ENCODE measurements at regions not wholly inside any gene's neighbourhood (a gene's known extent, or its start where the extent isn't known, plus 50 kb on each side); places are given as distances from the start of the nearest gene placed in this dataset.

GRCh38 chr3:104933972-104934371 is 432.7 kb upstream of the ALCAM start:
- POLR2A ChIA-PET, result no interaction called here
- CTCF ChIA-PET, result no interaction called here
- Histone ChIP-seq H3K9me3 (ENCODE audit: control insufficient read depth in 1 of 2, insufficient read depth in 1 of 2, low read length in 2 of 2) (no peaks in the 10 kb centered on the region), H3K36me3 (ENCODE audit: insufficient read depth, low read length) (no peaks in the 10 kb centered on the region), H3K4me3 (ENCODE audit: low read length) (no peak overlapping the region), H3K4me1 (ENCODE audit: insufficient read depth, low read length) (no peaks in the 10 kb centered on the region), H3K27me3 (ENCODE audit: control insufficient read depth in 1 of 2, insufficient read depth in 2 of 2, low read length in 2 of 2) (no peaks in the 10 kb centered on the region), H3K27ac (ENCODE audit: low read depth in 1 of 2, low read length in 2 of 2) (no peak overlapping the region)
- H3K9me3 Mint-ChIP-seq, result peaks cover 9% of the 10 kb centered on the region
- no peaks in the 10 kb centered on the region for H3K36me3 Mint-ChIP-seq (ENCODE audit: low read depth)
- H3K27me3 Mint-ChIP-seq, result no peaks in the 10 kb centered on the region
- no peak overlapping the region for H3K4me3 Mint-ChIP-seq
- DNase-seq, result no peak
- H3K4me1 Mint-ChIP-seq (ENCODE audit: low read depth), result no peaks in the 10 kb centered on the region
- no peak overlapping the region for H3K27ac Mint-ChIP-seq
- TF ChIP-seq, protein P1, sequence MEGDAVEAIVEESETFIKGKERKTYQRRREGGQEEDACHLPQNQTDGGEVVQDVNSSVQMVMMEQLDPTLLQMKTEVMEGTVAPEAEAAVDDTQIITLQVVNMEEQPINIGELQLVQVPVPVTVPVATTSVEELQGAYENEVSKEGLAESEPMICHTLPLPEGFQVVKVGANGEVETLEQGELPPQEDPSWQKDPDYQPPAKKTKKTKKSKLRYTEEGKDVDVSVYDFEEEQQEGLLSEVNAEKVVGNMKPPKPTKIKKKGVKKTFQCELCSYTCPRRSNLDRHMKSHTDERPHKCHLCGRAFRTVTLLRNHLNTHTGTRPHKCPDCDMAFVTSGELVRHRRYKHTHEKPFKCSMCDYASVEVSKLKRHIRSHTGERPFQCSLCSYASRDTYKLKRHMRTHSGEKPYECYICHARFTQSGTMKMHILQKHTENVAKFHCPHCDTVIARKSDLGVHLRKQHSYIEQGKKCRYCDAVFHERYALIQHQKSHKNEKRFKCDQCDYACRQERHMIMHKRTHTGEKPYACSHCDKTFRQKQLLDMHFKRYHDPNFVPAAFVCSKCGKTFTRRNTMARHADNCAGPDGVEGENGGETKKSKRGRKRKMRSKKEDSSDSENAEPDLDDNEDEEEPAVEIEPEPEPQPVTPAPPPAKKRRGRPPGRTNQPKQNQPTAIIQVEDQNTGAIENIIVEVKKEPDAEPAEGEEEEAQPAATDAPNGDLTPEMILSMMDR (IDR thresholded peaks at IDR 0.05), result no peak
- intact Hi-C loops (cut with DNase I, micrococcal nuclease), result no loop called here
- no peak for ATAC-seq (ENCODE audit: poor library complexity)

DNA sequence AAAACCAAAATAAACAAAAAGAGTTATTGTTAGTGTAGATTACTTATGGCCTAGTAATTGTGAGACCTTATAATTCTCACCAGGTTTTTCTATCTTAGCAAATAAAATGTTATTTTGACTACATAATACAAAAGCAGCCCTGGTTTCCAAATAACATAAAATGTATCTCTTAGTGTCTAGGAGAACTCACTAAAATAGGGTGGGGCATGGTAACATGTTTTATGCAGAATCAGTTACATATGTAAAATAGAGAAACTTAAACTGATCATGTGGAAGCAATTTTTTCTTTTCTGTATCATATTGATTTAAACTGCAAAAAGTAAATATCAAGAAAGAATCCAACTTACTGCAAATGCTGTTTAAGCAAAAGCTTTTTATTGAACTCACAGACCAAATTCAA is 431.1 kb upstream of the ALCAM start:
- Histone ChIP-seq H3K27ac (ENCODE audit: low read depth in 1 of 2, low read length in 2 of 2) (no peak overlapping the region), H3K4me1 (ENCODE audit: insufficient read depth, low read length) (no peaks in the 10 kb centered on the region), H3K4me3 (ENCODE audit: low read length) (no peak overlapping the region), H3K36me3 (ENCODE audit: insufficient read depth, low read length) (no peaks in the 10 kb centered on the region), H3K27me3 (ENCODE audit: control insufficient read depth in 1 of 2, insufficient read depth in 2 of 2, low read length in 2 of 2) (no peaks in the 10 kb centered on the region), H3K9me3 (ENCODE audit: control insufficient read depth in 1 of 2, insufficient read depth in 1 of 2, low read length in 2 of 2) (no peaks in the 10 kb centered on the region)
- Mint-ChIP-seq H3K9me3 (peaks cover 6% of the 10 kb centered on the region), H3K4me3 (no peak overlapping the region), H3K4me1 (ENCODE audit: low read depth) (no peaks in the 10 kb centered on the region), H3K27ac (no peak overlapping the region), H3K27me3 (no peaks in the 10 kb centered on the region), H3K36me3 (ENCODE audit: low read depth) (no peaks in the 10 kb centered on the region)
- TF ChIP-seq, protein P1 (IDR thresholded peaks at IDR 0.05), result no peak
- ChIA-PET POLR2A (no interaction called here), CTCF (no interaction called here)
- DNase-seq (no peak), ATAC-seq (ENCODE audit: poor library complexity) (no peak)
- intact Hi-C loops (cut with DNase I, micrococcal nuclease), result no loop called here

- H3K9me3 ChIP-seq (ENCODE audit: control insufficient read depth in 1 of 2, insufficient read depth in 1 of 2, low read length in 2 of 2), result no peaks in the 10 kb centered on the region
These were observed 427.5 kb upstream of the ALCAM start for GRCh38 chr3:104939196-104939595.

More at GRCh38 chr3:104939196-104939595, 427.5 kb upstream of the ALCAM start:
- TF ChIP-seq, protein P1 (IDR thresholded peaks at IDR 0.05), result no peak
- H3K4me3 Mint-ChIP-seq, result no peak overlapping the region
- ATAC-seq (ENCODE audit: poor library complexity) (no peak), DNase-seq (no peak)
- ChIA-PET POLR2A (no interaction called here), CTCF (no interaction called here)
- Histone ChIP-seq H3K4me3 (ENCODE audit: low read length) (no peak overlapping the region), H3K27me3 (ENCODE audit: control insufficient read depth in 1 of 2, insufficient read depth in 2 of 2, low read length in 2 of 2) (no peaks in the 10 kb centered on the region), H3K36me3 (ENCODE audit: insufficient read depth, low read length) (no peaks in the 10 kb centered on the region), H3K4me1 (ENCODE audit: insufficient read depth, low read length) (no peaks in the 10 kb centered on the region), H3K27ac (ENCODE audit: low read depth in 1 of 2, low read length in 2 of 2) (no peak overlapping the region)
- intact Hi-C loops (cut with DNase I, micrococcal nuclease), result no loop called here
- no peaks in the 10 kb centered on the region for H3K9me3 Mint-ChIP-seq
- no peak overlapping the region for H3K27ac Mint-ChIP-seq
- no peaks in the 10 kb centered on the region for H3K4me1 Mint-ChIP-seq (ENCODE audit: low read depth)
- H3K27me3 Mint-ChIP-seq, result no peaks in the 10 kb centered on the region
- H3K36me3 Mint-ChIP-seq (ENCODE audit: low read depth), result no peaks in the 10 kb centered on the region
